Hepatic stellate cell (primary cell): ENCODE measurements at regions not wholly inside any gene's neighbourhood (a gene's known extent, or its start where the extent isn't known, plus 50 kb on each side); places are given as distances from the start of the nearest gene placed in this dataset.
"Not testable (repeated sequence)": the region's sequence is repeated elsewhere in the genome, so short reads cannot be mapped to it uniquely, and the experiment has no call there.

Experiments used
- DNase-seq: peaks from one replicate; pipeline ENCODE4 v3.0.0; 2011; ENCODE audit warnings: low spot score

DNA sequence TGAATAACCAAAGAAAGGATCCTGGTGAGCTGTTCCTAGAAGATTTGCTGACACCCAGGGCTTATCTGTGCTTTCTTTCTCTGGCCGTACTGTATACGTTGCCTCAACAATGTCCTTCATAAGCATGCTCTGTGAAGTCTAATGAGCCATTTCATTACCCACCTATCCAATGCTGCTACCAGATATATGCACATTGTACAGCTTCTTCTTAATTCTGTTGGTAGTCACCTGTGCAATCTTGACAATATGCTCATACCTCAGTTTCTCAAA lies 731.8 kb upstream of the NCAM2 start:
- no peak for DNase-seq

DNA sequence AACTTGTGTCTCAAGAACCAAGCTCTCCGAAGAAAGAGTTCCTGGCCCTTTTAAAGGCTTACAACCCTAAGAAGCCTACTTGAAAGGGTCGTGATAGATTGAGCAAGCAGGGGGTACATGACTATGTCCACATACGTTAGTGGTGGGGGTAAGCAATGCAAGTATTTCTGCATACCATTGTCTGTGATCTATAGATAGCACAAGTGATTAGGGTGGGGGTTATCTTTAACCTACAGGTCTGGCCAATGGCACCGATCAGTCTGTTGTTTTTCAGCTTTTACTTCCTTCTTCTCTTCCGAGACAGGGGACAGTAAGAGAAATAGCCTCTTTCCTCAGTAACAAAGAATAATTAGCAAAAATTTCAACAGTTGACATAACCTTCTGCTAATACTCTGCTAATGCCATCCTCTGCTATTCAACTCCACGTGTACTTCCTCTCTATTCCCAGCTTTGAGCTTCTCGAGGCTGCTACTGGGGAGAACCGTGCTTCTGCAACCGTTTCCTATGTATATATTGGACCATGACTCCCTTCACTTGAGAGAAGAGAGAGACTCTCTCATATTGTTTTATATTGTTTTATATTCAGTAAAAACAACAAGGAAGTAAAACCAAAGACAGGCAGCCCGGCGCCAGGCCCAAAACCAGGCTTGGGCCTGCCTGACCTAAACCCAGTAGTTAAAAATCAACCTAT lies 727.7 kb upstream of the NCAM2 start:
- DNase-seq: no peak

DNA sequence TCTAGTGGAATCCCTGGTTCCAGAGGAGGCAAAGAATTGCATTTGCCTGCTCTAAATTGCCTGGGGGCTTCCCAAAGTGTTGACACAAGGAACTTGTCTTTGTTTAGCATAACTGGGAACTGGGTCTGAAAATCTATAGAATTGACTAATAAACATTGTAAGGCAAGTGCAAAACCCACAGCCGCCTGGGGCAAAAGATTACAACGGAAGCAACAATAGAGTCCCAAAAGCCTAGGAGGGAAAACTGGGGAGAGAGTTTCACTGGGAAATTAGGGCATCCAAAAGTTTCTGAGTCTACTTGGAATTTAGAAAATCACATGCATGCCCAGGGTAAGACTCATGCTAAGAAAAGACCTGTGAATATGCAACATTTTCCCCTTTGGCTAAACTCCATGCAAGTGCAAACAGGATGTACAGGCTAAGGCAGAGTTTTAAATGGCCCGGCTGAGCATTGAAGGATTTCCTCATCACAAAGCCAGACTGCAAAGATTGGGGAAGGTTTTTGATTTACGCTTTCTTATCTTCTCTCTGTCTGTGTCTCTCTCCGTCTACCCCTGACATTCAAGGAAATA lies 725.3 kb upstream of the NCAM2 start:
- DNase-seq: no peak

DNA sequence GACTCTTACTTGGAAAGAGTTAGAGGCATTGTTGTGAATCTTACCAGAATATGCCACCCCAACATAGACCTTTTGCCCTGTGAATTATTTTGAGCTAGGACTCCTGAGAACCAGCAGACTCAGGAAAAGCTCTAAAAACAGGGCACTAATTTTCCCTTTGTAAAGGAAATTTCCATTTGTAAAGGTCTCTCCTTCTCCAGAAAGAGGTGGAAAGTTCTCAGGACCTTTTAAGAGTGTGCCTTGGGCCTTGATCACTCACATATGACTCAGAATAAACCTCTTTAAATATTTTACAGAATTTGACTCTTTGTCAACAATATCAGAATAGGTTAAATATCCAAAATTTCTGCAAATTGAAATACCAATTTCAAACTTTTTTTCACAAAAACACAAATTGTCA lies 721.8 kb upstream of the NCAM2 start:
- no peak for DNase-seq

DNA sequence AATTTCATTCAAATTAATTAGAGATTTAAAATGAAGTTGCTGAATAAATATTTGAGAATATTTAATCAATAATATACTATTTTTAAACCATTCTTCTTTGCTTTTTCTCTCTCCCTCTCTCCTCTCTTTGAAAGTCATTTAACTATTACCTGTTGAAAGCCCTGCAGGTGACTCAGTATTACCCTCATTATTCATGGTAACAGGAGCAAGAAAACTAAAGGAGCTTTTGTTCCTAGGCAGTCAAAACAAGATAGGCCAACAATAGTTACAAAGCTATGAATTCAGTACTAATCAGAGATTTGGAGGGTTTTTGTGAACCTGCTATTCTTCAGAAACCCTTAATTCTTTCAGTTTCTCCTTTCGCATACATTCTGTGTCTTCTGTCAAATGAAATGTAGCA lies 721.3 kb upstream of the NCAM2 start:
- no peak for DNase-seq

DNA sequence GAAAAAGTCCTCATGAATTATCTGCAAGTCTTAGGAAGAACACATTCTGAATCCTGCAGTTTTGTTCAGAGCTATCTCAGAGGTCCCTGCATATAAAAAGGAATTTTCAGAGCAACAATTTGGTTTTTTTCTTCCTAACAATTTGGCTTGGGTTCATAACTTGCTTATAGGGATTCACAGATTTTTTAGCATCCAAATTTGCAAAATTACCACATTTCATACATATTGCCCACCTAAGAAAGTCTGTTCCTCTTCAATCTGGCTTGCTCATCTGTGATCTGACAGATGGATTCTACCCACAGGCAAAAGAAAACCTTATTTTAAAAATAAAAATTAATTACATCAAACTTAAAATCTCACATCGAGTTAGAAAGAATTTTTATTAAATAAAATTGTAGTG lies 714.4 kb upstream of the NCAM2 start:
- DNase-seq: no peak

DNA sequence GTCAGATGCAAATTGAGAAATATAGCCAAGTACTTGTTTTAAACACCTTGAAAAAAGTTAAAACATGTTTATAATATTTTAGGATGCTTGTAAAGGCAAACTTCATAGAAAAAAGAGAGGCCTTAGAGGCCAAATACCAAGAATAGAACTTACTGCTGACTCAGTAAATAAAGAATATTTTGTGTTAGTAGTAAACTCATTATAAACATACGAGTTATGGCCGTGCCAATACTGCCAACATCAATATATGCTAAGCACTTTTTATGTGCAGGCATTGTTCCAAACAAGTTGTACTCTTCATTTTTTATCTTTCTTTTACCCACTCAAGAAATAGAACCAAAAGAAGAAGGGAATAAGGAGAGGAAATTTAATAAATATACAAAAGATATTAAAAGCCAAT lies 705.9 kb upstream of the NCAM2 start:
- no peak for DNase-seq

DNA sequence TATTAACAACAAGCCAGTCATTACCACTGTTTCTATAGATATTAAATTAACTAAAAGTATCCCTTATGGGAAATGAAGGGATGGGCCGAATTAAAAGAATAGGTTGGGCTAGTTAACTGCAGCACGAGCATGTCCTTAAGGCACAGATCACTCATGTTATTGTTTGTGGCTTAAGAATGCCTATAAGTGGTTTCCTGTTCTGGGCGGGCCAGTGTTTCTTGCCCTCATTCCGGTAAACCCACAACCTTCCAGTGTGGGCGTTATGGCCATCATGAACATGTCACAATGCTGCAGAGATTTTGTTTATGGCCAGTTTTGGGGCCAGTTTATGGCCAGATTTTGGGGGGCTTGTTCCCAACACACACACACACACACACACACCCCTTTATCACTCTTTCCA lies 705.4 kb upstream of the NCAM2 start:
- not testable (repeated sequence) for DNase-seq

DNA sequence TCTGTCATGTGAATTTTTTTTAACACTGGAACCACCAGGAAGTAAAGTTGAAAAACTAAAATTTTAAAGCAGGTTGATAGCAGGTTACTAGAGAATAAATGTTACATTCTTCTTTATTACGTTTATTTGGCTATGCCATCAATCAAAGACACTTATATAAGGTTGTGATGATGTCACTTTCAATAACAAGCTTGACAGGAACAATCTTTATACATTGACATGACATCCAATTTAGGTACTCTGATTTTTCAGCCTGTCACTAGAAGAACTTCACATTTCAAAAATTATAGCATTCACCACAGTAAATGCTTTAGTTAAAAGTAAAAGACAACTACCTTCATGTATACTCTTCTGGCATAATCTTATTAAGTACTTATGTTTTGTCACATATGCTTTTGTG lies 696.8 kb upstream of the NCAM2 start:
- no peak for DNase-seq

DNA sequence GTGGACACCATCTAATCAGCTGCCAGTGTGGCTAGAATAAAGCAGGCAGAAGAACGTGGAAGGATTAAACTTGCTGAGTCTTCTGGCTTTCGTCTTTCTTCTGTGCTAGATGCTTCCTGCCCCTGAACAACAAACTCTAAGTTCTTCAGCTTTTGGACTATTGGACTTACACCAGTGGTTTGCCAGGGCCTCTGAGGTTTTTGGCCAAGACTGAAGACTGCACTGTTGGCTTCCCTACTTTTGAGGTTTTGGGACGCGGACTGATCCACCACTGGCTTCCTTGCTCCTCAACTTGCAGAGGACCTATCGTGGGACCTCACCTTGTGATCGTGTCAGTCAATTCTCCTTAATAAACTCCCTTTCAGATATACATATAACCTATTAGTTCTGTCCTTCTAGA lies 696.1 kb upstream of the NCAM2 start:
- DNase-seq: no peak

DNA sequence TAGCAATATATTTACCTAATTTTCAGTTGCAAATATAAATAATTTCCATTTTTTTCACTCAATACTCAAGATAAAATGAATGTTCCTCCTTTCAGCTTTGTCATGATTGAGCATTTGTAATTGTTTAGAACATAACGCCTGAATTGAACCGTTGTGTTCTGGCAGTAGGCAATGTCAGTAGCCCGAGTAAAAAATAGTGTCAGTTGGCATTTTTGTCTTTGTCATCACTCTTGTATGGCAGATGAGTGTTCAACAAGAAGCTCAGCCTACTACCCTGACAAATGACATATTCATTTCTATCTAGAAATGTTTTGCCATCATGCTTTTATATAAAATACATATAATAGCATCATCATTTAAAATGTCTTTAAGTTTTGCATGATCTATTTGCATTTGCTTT lies 691.4 kb upstream of the NCAM2 start:
- no peak for DNase-seq

DNA sequence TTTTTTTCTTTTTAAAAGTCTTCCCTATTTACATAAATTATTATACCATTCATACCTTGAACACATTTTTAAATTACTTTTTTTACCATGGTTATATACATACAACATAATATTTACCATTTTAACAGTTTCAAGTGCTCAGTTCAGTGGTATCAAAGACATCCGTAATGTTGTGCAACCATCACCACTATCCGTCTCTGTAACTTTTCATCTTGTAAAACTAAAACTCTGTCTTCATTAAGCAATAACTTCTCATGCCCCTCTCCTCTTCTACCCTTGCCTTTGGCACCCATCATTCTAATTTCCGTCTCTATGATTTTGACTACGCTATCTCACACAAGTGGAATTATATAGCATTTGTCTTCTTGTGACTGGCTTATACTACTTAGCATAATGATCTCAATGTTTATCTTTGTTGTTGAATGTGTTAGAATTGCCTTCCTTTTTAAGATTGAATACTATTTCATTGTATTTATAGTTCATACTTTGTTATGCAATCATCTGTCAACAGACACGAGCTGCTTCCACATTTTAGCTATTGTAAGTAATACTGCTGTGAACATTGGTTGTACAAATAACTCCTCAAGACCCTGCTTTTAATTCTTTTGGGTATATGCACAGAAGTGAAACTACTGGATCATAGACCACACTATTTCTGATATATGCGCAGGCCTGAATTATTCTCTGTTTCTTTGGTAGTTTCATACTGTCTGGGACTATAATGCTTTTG lies 689.5 kb upstream of the NCAM2 start:
- no peak for DNase-seq

DNA sequence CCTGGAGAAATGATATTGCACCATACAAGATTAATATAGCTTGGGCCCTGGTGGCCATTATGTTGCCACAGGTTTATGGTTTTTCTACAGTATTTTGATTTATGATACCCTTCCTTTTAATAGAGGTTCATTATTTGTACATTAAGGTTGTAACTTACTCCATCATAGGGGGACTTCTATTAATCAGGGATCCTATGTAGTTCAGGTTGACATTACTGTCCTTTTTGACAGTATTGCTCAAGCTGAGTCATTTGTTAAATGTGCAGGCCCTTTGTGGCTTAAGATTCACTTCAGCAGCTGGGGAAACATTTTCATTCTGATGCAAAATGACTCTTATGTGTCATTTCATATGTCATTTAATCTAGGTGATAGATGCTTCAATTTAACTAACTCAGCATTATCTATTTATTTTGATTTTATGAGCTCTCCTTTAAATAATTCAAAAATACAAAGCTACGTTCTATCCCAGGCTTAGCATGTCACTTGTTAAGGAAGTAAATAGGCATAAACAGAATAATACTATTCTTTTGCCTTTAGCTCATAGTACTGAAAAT lies 686.9 kb upstream of the NCAM2 start:
- DNase-seq: no peak

DNA sequence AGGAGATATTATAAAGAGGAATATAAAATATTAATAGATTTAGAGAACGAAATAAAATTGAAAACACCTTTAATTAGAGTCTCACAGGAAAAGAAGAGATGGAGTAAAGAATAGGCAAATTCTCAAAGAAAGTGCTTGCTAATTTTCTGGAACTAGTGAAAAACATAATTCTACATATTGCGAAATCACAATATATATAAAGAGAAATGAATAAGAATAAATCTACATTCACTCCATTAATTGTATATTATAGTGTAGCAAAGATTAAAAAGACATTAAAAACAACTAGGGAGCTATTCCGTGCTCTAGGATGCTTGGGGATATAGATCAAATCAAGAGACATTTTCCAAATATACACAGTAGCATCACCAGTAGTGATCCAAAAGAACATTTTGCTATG lies 685.2 kb upstream of the NCAM2 start:
- no peak for DNase-seq

DNA sequence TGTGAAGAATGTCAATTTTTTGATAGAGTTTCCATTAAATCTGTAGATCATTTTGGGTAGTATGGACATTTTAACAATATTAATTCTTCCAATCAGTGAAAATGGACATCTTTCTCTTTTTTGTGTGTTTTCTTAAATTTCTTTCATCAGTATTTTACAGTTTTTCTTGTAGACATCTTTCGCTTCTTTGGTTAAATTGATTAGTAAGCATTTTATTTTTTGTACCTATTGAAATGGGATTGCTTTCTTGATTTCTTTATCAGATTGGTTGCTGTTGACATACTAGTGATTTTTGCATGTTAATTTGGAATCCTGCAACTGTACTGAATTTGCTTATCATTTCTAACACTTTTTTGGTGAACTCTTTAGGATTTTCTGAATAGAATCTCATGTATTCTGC lies 683.2 kb upstream of the NCAM2 start:
- no peak for DNase-seq

DNA sequence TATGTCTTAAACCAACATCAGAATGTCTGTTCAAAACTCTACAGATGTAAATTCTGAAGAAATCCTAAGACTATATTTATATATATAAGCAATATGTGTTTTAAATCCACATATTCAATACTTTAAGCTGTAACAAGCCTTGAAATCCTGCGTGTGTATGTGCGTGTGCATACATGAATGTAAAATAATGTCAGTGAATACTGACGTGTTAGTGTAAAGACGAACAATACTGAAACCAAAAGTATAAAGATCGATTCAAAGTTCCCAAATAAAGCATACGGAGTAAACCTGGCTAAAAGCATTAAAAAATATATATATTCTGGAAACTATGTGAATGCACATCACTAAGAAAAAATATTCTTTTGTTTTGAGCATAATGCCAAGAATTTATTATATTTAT lies 668.6 kb upstream of the NCAM2 start:
- DNase-seq: no peak

DNA sequence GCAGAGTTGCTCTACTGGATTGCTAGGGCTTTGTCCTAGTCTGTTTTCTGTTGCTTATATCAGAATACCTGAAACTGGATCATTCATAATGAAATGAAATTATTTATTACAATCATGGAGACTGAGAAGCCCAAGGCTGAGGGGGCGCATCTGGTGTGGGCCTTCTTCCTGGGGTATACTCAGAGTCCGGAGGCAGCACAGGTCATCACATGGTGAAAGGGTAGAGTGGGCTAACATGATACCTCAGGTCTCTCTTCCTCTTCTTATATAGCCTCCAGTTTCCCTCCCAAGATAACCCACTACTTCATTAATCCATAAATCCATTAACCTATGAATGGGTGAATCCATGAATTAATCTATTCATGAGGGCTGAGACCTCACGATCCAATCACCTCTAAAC lies 667.6 kb upstream of the NCAM2 start:
- no peak for DNase-seq

DNA sequence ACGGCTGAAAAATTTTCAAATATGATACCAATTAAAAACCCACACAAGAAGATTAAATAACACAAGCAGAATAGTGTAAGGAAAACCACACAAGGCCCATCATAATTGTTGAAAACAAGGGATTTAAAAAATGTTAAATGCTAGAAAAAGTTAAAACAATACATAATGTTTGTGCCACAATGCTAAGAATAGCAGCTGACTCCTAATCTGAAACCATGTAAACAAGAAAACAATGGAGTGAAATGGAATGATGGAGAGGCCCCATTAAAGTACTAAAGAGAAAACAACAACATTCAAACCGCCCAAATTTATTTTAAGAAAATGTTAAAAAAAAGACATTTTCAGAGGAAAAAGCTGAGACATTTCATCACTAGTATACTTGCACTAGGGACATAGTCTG lies 663.6 kb upstream of the NCAM2 start:
- DNase-seq: no peak

DNA sequence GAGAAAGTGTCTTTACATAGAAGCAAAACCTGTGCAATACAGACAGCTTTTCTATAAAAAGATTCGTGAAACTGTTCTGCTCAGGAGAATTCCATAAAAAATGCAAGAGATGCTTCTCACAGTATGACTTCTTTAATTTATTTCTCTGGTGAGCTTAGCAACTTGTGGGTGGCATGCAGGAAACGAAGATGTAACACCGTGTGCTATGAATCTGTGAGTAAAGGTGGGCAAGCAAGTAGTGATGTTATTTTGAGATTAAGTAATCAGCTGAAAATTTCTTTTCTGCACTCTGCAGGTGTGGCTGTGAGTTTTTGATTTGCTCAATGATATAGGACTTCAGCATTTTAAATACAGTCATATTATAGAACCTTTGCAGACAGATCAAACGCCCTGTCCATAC lies 656.8 kb upstream of the NCAM2 start:
- DNase-seq: no peak

DNA sequence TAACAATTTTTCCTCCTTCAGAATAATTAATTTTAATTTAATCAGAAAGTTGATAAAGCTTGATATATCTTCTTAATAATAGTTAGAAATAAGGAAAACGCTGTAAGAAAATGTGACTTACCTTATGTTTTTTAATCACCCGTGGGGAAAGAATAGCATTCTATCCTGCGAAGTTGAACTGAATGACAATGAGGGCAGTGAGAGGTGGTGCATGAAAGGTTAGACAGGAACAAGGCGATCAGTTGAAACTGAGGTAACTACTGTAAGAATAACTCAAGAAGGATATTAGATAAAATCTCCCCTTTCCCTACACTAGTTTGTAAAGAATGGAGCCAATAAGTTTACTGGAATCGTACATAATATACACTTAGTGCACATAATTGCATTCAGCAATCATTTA lies 655.0 kb upstream of the NCAM2 start:
- DNase-seq: no peak

DNA sequence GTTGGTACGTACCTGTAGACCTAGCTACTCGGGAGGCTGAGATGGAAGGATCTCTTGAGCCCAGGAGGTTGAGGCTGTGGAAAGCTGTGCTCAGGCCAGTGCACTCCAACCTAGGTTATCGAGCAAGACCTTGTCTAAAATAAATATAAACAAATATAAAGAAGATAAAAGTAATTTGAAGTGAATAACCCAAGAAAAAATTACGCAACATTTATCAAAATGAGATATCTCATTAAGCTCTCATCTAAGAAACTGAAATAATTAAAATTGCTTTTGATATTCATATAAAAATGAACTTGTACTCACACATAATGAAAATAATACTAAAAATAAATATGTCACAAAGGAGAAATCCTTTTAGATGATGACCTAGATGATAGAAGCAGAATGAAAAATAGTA lies 647.1 kb upstream of the NCAM2 start:
- no peak for DNase-seq

DNA sequence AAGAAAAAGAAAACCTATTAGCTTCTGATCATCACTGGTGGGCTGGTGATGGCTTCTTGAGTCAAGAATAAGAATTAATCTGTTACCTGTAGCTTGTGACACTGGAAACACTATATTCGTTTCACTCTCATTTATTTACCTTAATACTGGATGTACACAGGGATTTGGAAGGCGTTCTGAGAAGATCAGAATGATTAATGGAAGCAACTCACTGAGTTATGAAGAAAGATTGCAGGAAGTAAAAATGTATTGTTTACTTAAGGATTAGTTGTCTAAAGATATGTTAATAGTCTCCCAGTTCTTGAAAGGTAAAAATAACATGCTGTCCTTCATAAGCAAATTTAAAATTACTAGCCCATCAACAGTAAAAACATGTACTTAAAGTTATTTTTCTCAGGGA lies 644.9 kb upstream of the NCAM2 start:
- DNase-seq: no peak

DNA sequence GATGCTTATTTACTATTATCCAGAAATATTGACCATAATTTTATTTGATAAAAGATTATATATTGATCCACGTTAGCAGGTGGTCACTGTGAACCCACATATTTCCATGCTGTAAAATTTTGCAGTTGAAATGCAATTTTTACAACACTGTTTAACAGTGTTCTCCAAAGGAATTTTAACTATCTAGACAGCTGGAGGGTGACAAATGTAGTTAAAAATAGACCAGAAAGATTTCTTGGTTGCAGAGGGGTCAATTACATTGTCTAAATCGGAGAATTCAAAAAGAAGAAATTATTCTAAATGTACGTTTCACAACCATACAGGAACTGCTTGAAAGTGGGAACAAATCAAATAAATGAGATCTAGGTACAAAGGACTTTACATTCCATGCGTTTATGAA lies 625.2 kb upstream of the NCAM2 start:
- no peak for DNase-seq

DNA sequence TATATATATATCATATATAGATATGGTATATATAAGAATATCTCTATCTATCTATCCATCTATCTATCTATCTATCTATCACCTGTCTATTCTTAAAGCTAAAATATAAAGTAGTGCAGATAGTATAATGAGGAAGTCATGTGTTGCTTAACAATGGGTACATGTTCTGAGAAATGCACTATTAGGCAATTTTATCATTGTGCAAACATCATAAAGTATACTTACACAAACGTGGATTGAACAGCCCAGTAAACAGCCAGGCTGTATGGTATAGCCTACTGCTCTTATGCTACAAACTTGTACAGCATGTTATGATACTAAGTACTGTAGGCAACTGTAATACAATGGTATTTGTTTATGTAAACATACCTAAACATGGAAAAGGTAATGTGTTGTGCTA lies 621.0 kb upstream of the NCAM2 start:
- DNase-seq: no peak
